Heart left ventricle (tissue), 13 donors: ENCODE measurements at regions not wholly inside any gene's neighbourhood (a gene's known extent, or its start where the extent isn't known, plus 50 kb on each side); places are given as distances from the start of the nearest gene placed in this dataset.

Experiments used
- POLR2A ChIP-seq, 2 donors: fragments of 450-650 bp; IDR thresholded peaks; one replicate each; pipeline ENCODE4 v1.6.1; 2017; ENCODE audit warnings: antibody characterized with exemption in 2 of 2, mild to moderate bottlenecking in 2 of 2, moderate library complexity in 2 of 2
- TF ChIP-seq, protein P1 (sequence below), 12 donors: fragments of 200-600 bp; sonication (generic) in 4 of 12; IDR thresholded peaks; one replicate each; pipeline versions ENCODE4 v1.5.0 to v1.8.0; 2018 to 2022; ENCODE audit warnings: antibody characterized with exemption in 12 of 12, mild to moderate bottlenecking in 5 of 12
- donor health status: ischemic (EF 13 %, LVEDD 7.1; RV severe dilation, severe dysfunction).
- donor health status: DM: no; HTN: yes; CAD: no.
- donor health status: DM: no; HTN: no; CAD: no.
- donor health status: ischemic (EF 25% LVEDD 6.9; RV normal size, moderate dysfunction).
- donor health status: ischemic (EF 25% LVEDD 5.7; RV mildly dilated, moderate dysfunction).
- donor health status: ischemic (EF 35%, LVEDD 5.7; RV mildly dilated, moderate dysfunction).
- donor health status: nonischemic (EF 11% LVEDD 7.7; RV severe dilation, severe dysfunction).
- donor health status: DM: yes; HTN: yes; CAD: no.
- donor health status: PGD.
- donor health status: ischemic (EF 29% LVEDD 5.4; RV normal size, mild dysfunction).
- donor health status: nonischemic (EF 23%, LVEDD 6.1; RV moderate dilation, normal function).

DNA sequence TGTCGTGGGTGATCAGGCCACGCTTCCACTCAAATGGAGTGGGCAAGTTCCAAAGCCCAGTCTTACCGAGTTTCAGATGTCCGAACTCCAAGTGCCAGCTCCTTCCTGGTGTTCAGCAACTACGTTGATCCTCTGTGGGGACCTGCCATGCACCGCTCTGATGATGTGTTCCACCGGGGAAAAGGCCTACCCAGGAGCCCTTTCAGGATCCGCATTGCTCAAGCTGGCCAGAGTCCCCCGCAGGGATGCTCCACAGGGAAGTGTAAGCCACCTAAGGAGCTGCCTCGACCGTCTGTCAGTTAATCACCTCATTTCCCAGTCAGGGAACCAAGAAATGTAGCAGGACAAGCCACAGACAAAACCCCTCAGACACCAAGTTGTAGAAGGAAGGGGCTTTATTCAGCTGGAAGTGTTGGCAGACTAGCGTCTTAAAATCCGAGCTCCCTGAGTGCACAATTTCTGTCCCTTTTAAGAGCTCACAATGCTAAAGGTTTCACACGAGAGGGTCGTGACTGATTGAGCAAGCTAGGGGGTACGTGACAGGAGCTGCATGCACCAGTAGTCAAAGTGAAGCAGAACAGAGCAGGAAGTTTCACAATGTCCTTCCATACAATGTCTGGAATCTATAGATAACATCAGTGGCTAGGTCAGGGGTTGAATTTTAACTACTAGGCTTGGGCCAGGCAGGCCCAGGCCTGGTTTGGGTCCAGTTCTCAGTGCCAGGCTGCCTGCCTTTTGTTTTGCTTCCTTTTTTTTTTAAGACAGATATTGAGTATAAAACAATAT lies 126.2 kb upstream of the ZDHHC15 start:
- TF ChIP-seq, protein P1, sequence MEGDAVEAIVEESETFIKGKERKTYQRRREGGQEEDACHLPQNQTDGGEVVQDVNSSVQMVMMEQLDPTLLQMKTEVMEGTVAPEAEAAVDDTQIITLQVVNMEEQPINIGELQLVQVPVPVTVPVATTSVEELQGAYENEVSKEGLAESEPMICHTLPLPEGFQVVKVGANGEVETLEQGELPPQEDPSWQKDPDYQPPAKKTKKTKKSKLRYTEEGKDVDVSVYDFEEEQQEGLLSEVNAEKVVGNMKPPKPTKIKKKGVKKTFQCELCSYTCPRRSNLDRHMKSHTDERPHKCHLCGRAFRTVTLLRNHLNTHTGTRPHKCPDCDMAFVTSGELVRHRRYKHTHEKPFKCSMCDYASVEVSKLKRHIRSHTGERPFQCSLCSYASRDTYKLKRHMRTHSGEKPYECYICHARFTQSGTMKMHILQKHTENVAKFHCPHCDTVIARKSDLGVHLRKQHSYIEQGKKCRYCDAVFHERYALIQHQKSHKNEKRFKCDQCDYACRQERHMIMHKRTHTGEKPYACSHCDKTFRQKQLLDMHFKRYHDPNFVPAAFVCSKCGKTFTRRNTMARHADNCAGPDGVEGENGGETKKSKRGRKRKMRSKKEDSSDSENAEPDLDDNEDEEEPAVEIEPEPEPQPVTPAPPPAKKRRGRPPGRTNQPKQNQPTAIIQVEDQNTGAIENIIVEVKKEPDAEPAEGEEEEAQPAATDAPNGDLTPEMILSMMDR (IDR thresholded peaks at IDR 0.05): no peak
- no peak for TF ChIP-seq POLR2A (IDR thresholded peaks at IDR 0.05)
